Neural progenitor cell (in vitro differentiated cells): ENCODE measurements at regions not wholly inside any gene's neighbourhood (a gene's known extent, or its start where the extent isn't known, plus 50 kb on each side); places are given as distances from the start of the nearest gene placed in this dataset.

Source experiments
- EZH2 ChIP-seq: fragments of 200-600 bp; sonication (generic); IDR thresholded peaks from 2 replicates; pipeline ENCODE4 v1.6.1; 2017; ENCODE audit warnings: antibody characterized with exemption, mild to moderate bottlenecking, moderate library complexity
- TF ChIP-seq, protein P1 (sequence below): fragments of 200-600 bp; sonication (generic); IDR thresholded peaks from 2 replicates; pipeline ENCODE4 v1.5.1; 2017; ENCODE audit warnings: antibody characterized with exemption, mild to moderate bottlenecking

DNA sequence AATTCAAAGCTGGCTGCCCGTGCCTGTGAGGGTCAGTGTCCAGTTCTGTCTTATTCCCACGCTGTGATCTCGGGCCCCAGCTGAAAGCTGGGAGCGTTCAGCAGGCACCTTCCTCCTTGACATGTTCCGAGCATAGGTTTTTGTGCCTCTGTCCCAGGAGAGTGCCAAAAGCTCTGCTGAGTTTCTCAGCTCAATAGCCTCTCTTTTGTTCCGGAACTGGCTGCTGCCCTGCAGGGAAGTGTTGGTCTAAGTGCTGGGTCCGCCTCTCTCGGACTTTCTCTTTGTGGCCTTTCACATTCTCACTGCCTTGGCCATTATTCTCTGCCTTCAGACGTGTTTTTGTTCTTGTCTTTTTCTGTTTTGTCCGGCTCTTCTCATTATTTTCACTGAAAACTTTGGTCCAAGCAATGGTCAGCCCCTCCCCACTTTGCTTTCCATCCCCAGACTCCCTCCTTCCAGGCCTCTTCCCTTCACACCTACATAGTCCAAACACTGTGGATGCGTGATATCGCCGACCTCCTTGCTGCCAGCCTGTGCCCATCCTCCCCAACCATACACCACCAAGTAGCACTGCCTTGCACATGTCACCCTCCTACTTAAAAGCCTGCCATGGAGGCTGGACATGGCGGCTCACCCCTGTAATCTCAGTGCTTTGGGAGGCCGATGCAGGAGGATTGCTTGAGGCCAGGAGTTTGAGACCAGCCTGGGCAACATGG lies 233.8 kb downstream of the RHOU start:
- TF ChIP-seq, protein P1, sequence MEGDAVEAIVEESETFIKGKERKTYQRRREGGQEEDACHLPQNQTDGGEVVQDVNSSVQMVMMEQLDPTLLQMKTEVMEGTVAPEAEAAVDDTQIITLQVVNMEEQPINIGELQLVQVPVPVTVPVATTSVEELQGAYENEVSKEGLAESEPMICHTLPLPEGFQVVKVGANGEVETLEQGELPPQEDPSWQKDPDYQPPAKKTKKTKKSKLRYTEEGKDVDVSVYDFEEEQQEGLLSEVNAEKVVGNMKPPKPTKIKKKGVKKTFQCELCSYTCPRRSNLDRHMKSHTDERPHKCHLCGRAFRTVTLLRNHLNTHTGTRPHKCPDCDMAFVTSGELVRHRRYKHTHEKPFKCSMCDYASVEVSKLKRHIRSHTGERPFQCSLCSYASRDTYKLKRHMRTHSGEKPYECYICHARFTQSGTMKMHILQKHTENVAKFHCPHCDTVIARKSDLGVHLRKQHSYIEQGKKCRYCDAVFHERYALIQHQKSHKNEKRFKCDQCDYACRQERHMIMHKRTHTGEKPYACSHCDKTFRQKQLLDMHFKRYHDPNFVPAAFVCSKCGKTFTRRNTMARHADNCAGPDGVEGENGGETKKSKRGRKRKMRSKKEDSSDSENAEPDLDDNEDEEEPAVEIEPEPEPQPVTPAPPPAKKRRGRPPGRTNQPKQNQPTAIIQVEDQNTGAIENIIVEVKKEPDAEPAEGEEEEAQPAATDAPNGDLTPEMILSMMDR = no peak
- TF ChIP-seq EZH2 = no peak
